SU-DHL-6 (cell line): ENCODE measurements at regions not wholly inside any gene's neighbourhood (a gene's known extent, or its start where the extent isn't known, plus 50 kb on each side); places are given as distances from the start of the nearest gene placed in this dataset.

Source experiments
- H2AFZ ChIP-seq: fragments of 200-600 bp; sonication (generic); 2 replicates; pipeline ENCODE4 v1.6.1; 2014; ENCODE audit warnings: low read depth, mild to moderate bottlenecking, moderate library complexity, mixed read lengths, antibody characterized with exemption, low read length; ENCODE audit not compliant: severe bottlenecking
- H3F3A ChIP-seq: fragments of 200-600 bp; shearing (Covaris generic); 2 replicates; pipeline ENCODE4 v1.6.0; 2016; ENCODE audit warnings: antibody characterized with exemption, mild to moderate bottlenecking; ENCODE audit not compliant: insufficient read depth
- H3K27ac ChIP-seq: fragments of 200-600 bp; sonication (generic); 2 replicates; pipeline ENCODE4 v1.5.1; 2016; ENCODE audit warnings: low read depth, mild to moderate bottlenecking, low read length, moderate library complexity, mixed read lengths
- H3K27me3 ChIP-seq: fragments of 200-600 bp; sonication (generic), shearing (Covaris generic); 2 replicates; pipeline ENCODE4 v1.6.0; 2014; ENCODE audit warnings: mild to moderate bottlenecking, low read length
- H3K36me3 ChIP-seq: fragments of 200-600 bp; sonication (generic); 2 replicates; pipeline ENCODE4 v1.6.1; 2014; ENCODE audit warnings: mild to moderate bottlenecking, low read length, mixed read lengths
- H3K4me2 ChIP-seq: fragments of 300-600, 200-600 bp; shearing (Covaris generic), sonication (generic); 2 replicates; pipeline ENCODE4 v1.6.0; 2014; ENCODE audit warnings: low read length, low read depth, mild to moderate bottlenecking; ENCODE audit not compliant: poor library complexity, severe bottlenecking
- H3K4me3 ChIP-seq: fragments of 200-600 bp; sonication (generic); 2 replicates; pipeline ENCODE4 v1.5.1; 2014; ENCODE audit warnings: antibody characterized with exemption, low read length, mild to moderate bottlenecking, mixed read lengths; ENCODE audit not compliant: insufficient read depth, poor library complexity, severe bottlenecking
- H3K79me2 ChIP-seq: fragments of 200-600 bp; sonication (generic); 2 replicates; pipeline ENCODE4 v1.6.1; 2014; ENCODE audit warnings: mild to moderate bottlenecking, low read length, moderate library complexity; ENCODE audit not compliant: insufficient read depth
- H3K9ac ChIP-seq: fragments of 200-600 bp; sonication (generic); 2 replicates; pipeline ENCODE4 v1.7.0; 2014; ENCODE audit warnings: mild to moderate bottlenecking, low read length
- H3K9me2 ChIP-seq: fragments of 200-600 bp; sonication (generic); replicated peaks from 2 replicates; pipeline ENCODE4 v1.6.1; 2014; ENCODE audit warnings: low read length; ENCODE audit not compliant: insufficient read depth
- H3K9me3 ChIP-seq: fragments of 200-600 bp; sonication (generic); 2 replicates; pipeline ENCODE4 v1.6.1; 2014; ENCODE audit warnings: low read length, mixed read lengths; ENCODE audit not compliant: insufficient read depth
- H4K20me1 ChIP-seq: fragments of 200-600 bp; sonication (generic); 2 replicates; pipeline ENCODE4 v1.6.1; 2014; ENCODE audit warnings: low read depth, mild to moderate bottlenecking, antibody characterized with exemption, low read length, moderate library complexity, mixed read lengths
- CTCF ChIP-seq: fragments of 200-600 bp; sonication (generic); IDR thresholded peaks from one replicate; pipeline ENCODE4 v1.5.1; 2017; ENCODE audit warnings: antibody characterized with exemption, mild to moderate bottlenecking, low read length, moderate library complexity; ENCODE audit not compliant: insufficient read depth, poor library complexity, severe bottlenecking
- EZH2phosphoT487 ChIP-seq: fragments of 200-600 bp; sonication (generic), shearing (Covaris generic); conservative IDR thresholded peaks from 2 replicates; pipeline ENCODE4 v1.6.1; 2018; ENCODE audit warnings: mild to moderate bottlenecking, antibody characterized with exemption, low read length, moderate library complexity, mixed read lengths

DNA sequence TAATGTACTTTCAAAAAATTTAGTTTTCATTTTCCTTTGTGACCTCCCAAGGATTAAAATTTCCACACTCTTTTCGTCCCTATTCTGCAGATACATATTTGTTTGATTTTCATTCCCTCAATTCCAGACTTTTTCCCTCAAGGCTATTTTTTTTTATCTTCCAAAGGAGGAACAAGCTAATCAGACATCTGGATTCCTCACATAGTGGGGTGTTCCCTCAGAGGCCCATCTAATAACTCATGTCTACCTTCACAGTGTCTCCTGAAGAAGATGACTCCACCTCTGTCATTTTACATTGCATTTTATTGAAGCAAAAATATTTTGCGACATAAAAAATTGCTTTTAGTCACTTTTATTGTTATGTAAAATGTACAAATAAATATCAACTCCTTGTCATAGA lies 122.2 kb downstream of the RFPL4B start:
- Histone ChIP-seq H3K9me3 (no peaks in the 10 kb centered on the region), H3K79me2 (no peaks in the 10 kb centered on the region), H3K9ac (no peak overlapping the region), H3K4me3 (no peak overlapping the region), H4K20me1 (no peaks in the 10 kb centered on the region), H3K36me3 (no peaks in the 10 kb centered on the region), H3K9me2 (no peaks in the 10 kb centered on the region), H3K27me3 (no peaks in the 10 kb centered on the region), H3F3A (no peaks in the 10 kb centered on the region), H3K27ac (no peak overlapping the region), H2AFZ (no peak overlapping the region), H3K4me2 (no peak overlapping the region)
- no peak for TF ChIP-seq EZH2phosphoT487
- TF ChIP-seq CTCF, result no peak

- H2AFZ ChIP-seq, result no peak overlapping the region
- H3K27ac ChIP-seq, result no peak overlapping the region
Observed at GRCh38 chr6:112470376-112470775, 123.2 kb downstream of the RFPL4B start.

GRCh38 chr6:112470950-112471349 lies 123.8 kb downstream of the RFPL4B start:
- no peaks in the 10 kb centered on the region for H3K9me3 ChIP-seq
- no peak overlapping the region for H3K4me3 ChIP-seq
- H3K27ac ChIP-seq, result no peak overlapping the region
- H3F3A ChIP-seq, result no peaks in the 10 kb centered on the region
- no peak overlapping the region for H2AFZ ChIP-seq
- H3K9ac ChIP-seq, result no peak overlapping the region
- H3K9me2 ChIP-seq, result no peaks in the 10 kb centered on the region
- no peaks in the 10 kb centered on the region for H3K79me2 ChIP-seq
- no peaks in the 10 kb centered on the region for H3K36me3 ChIP-seq
- no peaks in the 10 kb centered on the region for H4K20me1 ChIP-seq
- H3K4me2 ChIP-seq, result no peak overlapping the region
- no peaks in the 10 kb centered on the region for H3K27me3 ChIP-seq
- TF ChIP-seq CTCF (no peak), EZH2phosphoT487 (no peak)

More at GRCh38 chr6:112470376-112470775, 123.2 kb downstream of the RFPL4B start:
- H4K20me1 ChIP-seq, result no peaks in the 10 kb centered on the region
- no peak overlapping the region for H3K9ac ChIP-seq
- H3F3A ChIP-seq, result no peaks in the 10 kb centered on the region
- H3K79me2 ChIP-seq, result no peaks in the 10 kb centered on the region
- no peak overlapping the region for H3K4me2 ChIP-seq
- no peaks in the 10 kb centered on the region for H3K9me3 ChIP-seq
- TF ChIP-seq CTCF (no peak), EZH2phosphoT487 (no peak)
- no peak overlapping the region for H3K4me3 ChIP-seq
- H3K27me3 ChIP-seq, result no peaks in the 10 kb centered on the region
- no peaks in the 10 kb centered on the region for H3K36me3 ChIP-seq
- no peaks in the 10 kb centered on the region for H3K9me2 ChIP-seq
